ENCODE measurements at regions not wholly inside any gene's neighbourhood (a gene's known extent, or its start where the extent isn't known, plus 50 kb on each side); places are given as distances from the start of the nearest gene placed in this dataset.

DNA sequence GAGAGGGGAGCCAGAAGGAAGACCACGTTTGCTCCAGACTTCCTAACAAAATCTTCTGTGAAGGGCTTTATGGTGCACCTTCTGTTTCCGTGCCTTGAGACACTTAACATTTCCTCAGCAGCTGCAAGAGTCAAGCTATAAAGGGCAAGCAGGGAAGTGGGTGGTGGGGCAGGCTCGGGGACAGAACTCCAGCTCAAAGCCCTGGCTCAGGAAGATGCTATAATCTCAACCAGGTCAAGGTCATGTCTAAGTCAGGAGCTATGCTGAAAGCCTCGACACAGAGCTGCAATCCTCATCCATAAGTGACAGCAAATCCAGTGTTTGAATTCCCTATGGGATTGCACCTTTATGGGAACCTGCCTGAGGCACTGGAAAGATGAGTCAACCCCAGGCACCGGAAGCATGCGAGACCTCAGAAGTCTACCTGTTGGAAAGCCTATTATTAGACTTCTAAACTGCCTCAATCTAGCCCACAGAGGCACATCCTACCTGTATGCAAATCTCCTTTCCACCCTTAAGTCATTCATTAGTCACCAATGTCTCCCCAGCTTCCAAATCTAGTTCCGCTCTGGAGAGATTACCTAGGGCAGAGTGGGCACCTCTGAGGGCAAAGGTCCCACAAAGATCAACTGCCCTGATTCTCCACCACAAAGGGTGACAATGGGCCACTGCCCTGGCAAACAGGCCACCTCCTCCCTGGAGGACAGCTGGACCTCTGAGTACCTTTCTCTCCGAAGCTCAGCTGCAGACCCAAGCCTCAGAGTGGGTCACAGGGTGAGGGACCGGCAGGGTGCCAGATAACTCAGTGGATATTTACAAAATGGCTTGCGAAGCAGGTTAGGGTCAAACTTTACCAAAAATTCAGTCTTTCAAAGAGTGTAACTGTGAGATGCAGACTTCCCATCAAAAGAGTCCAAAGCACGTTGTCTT lies 287.0 kb downstream of the CDC5L start:
- TF ChIP-seq CTCF (IDR thresholded peaks at IDR 0.05) = no peak
- H3K27me3 ChIP-seq = no peaks in the 10 kb centered on the region
- H3K27ac ChIP-seq = no peak overlapping the region
- no peaks in the 10 kb centered on the region for H3K9me3 ChIP-seq
- no peaks in the 10 kb centered on the region for H3K4me1 ChIP-seq
- no peaks in the 10 kb centered on the region for H3K36me3 ChIP-seq
- H3K4me3 ChIP-seq = no peak overlapping the region
- DNase-seq = no peak
- no peak overlapping the region for H3K9ac ChIP-seq (ENCODE audit: low read depth in 2 of 2, low read length in 2 of 2)
- intact Hi-C loops (cut with DNase I) = no loop called here

DNA sequence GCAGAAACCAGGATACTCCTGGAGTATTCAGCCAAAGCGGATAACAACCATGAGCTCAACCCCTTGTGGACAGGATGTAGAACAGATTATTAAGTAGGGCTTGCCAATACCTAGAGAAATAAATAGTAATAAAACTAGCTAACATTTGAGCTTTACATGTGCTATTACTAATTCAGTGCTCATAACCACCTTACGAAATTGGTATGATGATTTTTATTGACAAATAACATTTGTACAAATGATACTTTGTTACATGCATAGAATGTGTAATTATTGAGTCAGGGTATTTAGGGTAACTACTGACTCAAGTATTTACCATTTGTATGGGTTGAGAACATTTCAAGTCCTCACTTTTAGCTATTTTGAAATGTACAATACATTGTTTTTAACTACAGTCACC lies 287.9 kb downstream of the CDC5L start:
- H3K27me3 ChIP-seq = no peaks in the 10 kb centered on the region
- H3K9ac ChIP-seq (ENCODE audit: low read depth in 2 of 2, low read length in 2 of 2) = no peak overlapping the region
- TF ChIP-seq CTCF (IDR thresholded peaks at IDR 0.05) = no peak
- DNase-seq = no peak
- no peaks in the 10 kb centered on the region for H3K4me1 ChIP-seq
- no peaks in the 10 kb centered on the region for H3K36me3 ChIP-seq
- intact Hi-C loops (cut with DNase I) = no loop called here
- H3K9me3 ChIP-seq = no peaks in the 10 kb centered on the region
- no peak overlapping the region for H3K27ac ChIP-seq
- H3K4me3 ChIP-seq = no peak overlapping the region

- no peak for DNase-seq
- no peaks in the 10 kb centered on the region for H3K36me3 ChIP-seq
- no peak overlapping the region for H3K4me3 ChIP-seq
- no peak for TF ChIP-seq CTCF (IDR thresholded peaks at IDR 0.05)
- intact Hi-C loops (cut with DNase I) = no loop called here
- H3K27ac ChIP-seq = no peak overlapping the region
- no peaks in the 10 kb centered on the region for H3K27me3 ChIP-seq
- no peaks in the 10 kb centered on the region for H3K9me3 ChIP-seq
- H3K9ac ChIP-seq (ENCODE audit: low read depth in 2 of 2, low read length in 2 of 2) = no peak overlapping the region
- H3K4me1 ChIP-seq = no peaks in the 10 kb centered on the region
Measured at GRCh38 chr6:44676246-44676790, 288.8 kb downstream of the CDC5L start.

DNA sequence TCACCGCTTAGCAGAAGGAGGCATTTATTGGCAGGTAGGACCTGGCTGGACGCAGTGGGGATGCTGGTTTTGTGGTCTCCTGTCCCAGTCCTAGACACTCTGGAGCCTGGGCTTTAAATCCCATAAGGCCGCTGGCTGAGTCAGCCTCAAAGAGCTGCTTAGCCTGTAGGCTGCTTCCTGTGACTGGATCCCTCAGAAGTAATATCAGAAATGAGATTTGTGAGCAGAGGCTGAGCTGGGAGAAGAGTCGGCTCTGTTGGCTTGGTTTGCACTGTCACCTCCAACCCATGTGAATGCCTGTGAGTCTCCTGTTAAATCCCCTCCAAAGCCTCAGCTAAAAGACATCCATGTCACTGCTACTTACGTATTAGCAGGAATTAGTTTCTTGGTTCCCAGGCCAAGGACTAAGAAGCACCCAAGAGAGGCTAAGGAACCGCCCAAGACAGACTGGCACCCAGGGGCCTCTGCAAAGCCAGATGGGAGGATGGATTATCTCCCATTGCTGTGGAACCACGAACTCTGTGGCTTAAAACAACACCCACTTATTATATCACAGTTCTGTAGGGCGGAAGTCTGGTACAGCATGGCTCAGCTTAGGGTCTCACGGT lies 289.4 kb downstream of the CDC5L start:
- no peak for DNase-seq

More for the DNA sequence above, 289.4 kb downstream of the CDC5L start:
- Histone ChIP-seq H3K27me3 (no peaks in the 10 kb centered on the region), H3K36me3 (no peaks in the 10 kb centered on the region), H3K27ac (no peak overlapping the region), H3K9me3 (no peaks in the 10 kb centered on the region), H3K9ac (ENCODE audit: low read depth in 2 of 2, low read length in 2 of 2) (no peak overlapping the region), H3K4me1 (no peaks in the 10 kb centered on the region), H3K4me3 (no peak overlapping the region)
- TF ChIP-seq CTCF (IDR thresholded peaks at IDR 0.05) = no peak
- intact Hi-C loops (cut with DNase I) = no loop called here

Data from colonic mucosa (tissue), 4 donors.